ENCODE measurements at regions not wholly inside any gene's neighbourhood (a gene's known extent, or its start where the extent isn't known, plus 50 kb on each side); places are given as distances from the start of the nearest gene placed in this dataset.

GRCh38 chr7:27409311-27409710 is 166.7 kb downstream of the EVX1 start:
- TF ChIP-seq JUN (CRISPR knock-in tag; IDR thresholded peaks at IDR 0.05) (no peak), ZBTB21 (CRISPR knock-in tag; IDR thresholded peaks at IDR 0.05; ENCODE audit: borderline replicate concordance) (no peak), SP1 (CRISPR knock-in tag; conservative IDR thresholded peaks at IDR 0.05) (no peak), ZSCAN18 (CRISPR knock-in tag; IDR thresholded peaks at IDR 0.05) (no peak), E2F5 (CRISPR knock-in tag; IDR thresholded peaks at IDR 0.05) (no peak), RORB (CRISPR knock-in tag; IDR thresholded peaks at IDR 0.05) (no peak), ZNF512 (CRISPR knock-in tag; IDR thresholded peaks at IDR 0.05; ENCODE audit: borderline replicate concordance) (no peak), MYBL2 (CRISPR knock-in tag; IDR thresholded peaks at IDR 0.05) (no peak), FOXK1 (CRISPR knock-in tag; IDR thresholded peaks at IDR 0.05) (no peak), MXD4 (CRISPR knock-in tag; IDR thresholded peaks at IDR 0.05; ENCODE audit: borderline replicate concordance) (no peak), NFYB (CRISPR knock-in tag; conservative IDR thresholded peaks at IDR 0.05; ENCODE audit: low read depth) (no peak), CDX4 (CRISPR knock-in tag; IDR thresholded peaks at IDR 0.05; ENCODE audit: borderline replicate concordance) (no peak), TEAD4 (CRISPR knock-in tag; IDR thresholded peaks at IDR 0.05) (no peak), NR3C1 (CRISPR knock-in tag; conservative IDR thresholded peaks at IDR 0.05; ENCODE audit: low read depth) (no peak), IRF1 (CRISPR knock-in tag; IDR thresholded peaks at IDR 0.05) (no peak), ZMAT4 (CRISPR knock-in tag; IDR thresholded peaks at IDR 0.05) (no peak), PRRX2 (CRISPR knock-in tag; IDR thresholded peaks at IDR 0.05) (no peak), ZNF425 (CRISPR knock-in tag; conservative IDR thresholded peaks at IDR 0.05) (no peak)
- peaks cover 21% of the 10 kb centered on the region for H3K4me1 Mint-ChIP-seq
- no peak for ATAC-seq
- no peak overlapping the region for H3K27ac Mint-ChIP-seq
- H3K36me3 Mint-ChIP-seq, result no peaks in the 10 kb centered on the region
- no peak for DNase-seq (ENCODE audit: low spot score)
- H3K27me3 Mint-ChIP-seq (ENCODE audit: low read depth), result 0 out of 2 replicates have a peak, but pooled peaks cover 5% of the 10 kb centered on the region
- peaks cover 9% of the 10 kb centered on the region; the same call in 1 of the 2 replicates for H3K9me3 Mint-ChIP-seq
- CTCF ChIA-PET, result no interaction called here
- no peak overlapping the region for H3K4me3 Mint-ChIP-seq
- POLR2A ChIA-PET, result no interaction called here

- Mint-ChIP-seq H3K27ac (no peak overlapping the region), H3K27me3 (ENCODE audit: low read depth) (0 out of 2 replicates have a peak, but pooled peaks cover 5% of the 10 kb centered on the region), H3K36me3 (no peaks in the 10 kb centered on the region), H3K4me3 (no peak overlapping the region), H3K4me1 (peaks cover 23% of the 10 kb centered on the region), H3K9me3 (peaks cover 9% of the 10 kb centered on the region; the same call in 1 of the 2 replicates)
- DNase-seq (ENCODE audit: low spot score) (no peak), ATAC-seq (no peak)
- CTCF ChIA-PET, result no interaction called here
- POLR2A ChIA-PET, result no interaction called here
- TF ChIP-seq ATF1 (CRISPR knock-in tag; IDR thresholded peaks at IDR 0.05), result no peak
- no peak for TF ChIP-seq NFE2L1 (CRISPR knock-in tag; IDR thresholded peaks at IDR 0.05)
- TF ChIP-seq ZMAT4 (CRISPR knock-in tag; IDR thresholded peaks at IDR 0.05), result no peak
- TF ChIP-seq ZNF416 (CRISPR knock-in tag; IDR thresholded peaks at IDR 0.05), result no peak
- TF ChIP-seq TEAD4 (CRISPR knock-in tag; IDR thresholded peaks at IDR 0.05), result no peak
- TF ChIP-seq ERG (CRISPR knock-in tag; IDR thresholded peaks at IDR 0.05), result no peak
- TF ChIP-seq KAT7 (CRISPR knock-in tag; IDR thresholded peaks at IDR 0.05; ENCODE audit: borderline replicate concordance), result no peak
- no peak for TF ChIP-seq E2F1 (CRISPR knock-in tag; IDR thresholded peaks at IDR 0.05)
- TF ChIP-seq GABPB1 (CRISPR knock-in tag; IDR thresholded peaks at IDR 0.05), result no peak
- TF ChIP-seq JAZF1 (CRISPR knock-in tag; IDR thresholded peaks at IDR 0.05), result no peak
Observed at GRCh38 chr7:27409776-27410175, 167.2 kb downstream of the EVX1 start.

All from WTC11 (cell line).